Uterus (tissue), 2 donors: ENCODE measurements at regions not wholly inside any gene's neighbourhood (a gene's known extent, or its start where the extent isn't known, plus 50 kb on each side); places are given as distances from the start of the nearest gene placed in this dataset.

Experiments
- POLR2A ChIP-seq, 2 donors: fragments of 450-650 bp; IDR thresholded peaks; one replicate each; pipeline ENCODE4 v1.6.1; 2016; ENCODE audit warnings: antibody characterized with exemption in 2 of 2, mild to moderate bottlenecking in 1 of 2, moderate library complexity in 1 of 2
- TF ChIP-seq, protein P1 (sequence below), 4 experiments: fragments of 200-600 bp in 2 of 4; fragments of 450-650 bp in 2 of 4; sonication (generic) in 2 of 4; IDR thresholded peaks; one replicate each; pipeline ENCODE4 v1.5.1; 2016 to 2019; ENCODE audit warnings: antibody characterized with exemption in 4 of 4, mild to moderate bottlenecking in 2 of 4, moderate library complexity in 1 of 4

DNA sequence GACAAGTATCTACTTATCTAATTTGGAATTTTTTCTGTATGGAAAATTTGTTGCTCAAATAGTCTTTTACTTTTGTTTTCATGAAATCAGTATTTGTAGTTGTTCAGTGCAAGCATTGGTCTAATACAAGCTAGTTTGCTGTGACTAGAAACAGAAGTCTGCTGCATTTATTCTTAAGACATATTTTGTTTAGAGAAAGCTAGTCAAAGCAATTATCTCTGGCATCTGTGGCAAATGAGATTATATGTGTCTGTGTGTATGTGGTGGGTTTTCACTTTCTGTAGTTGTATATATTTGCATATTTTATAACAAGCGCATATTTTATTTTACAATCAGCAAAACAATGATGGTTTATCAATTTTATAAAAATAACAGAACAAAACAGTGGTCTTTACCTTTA lies 96.0 kb upstream of the SIAH1 start:
- TF ChIP-seq, protein P1, sequence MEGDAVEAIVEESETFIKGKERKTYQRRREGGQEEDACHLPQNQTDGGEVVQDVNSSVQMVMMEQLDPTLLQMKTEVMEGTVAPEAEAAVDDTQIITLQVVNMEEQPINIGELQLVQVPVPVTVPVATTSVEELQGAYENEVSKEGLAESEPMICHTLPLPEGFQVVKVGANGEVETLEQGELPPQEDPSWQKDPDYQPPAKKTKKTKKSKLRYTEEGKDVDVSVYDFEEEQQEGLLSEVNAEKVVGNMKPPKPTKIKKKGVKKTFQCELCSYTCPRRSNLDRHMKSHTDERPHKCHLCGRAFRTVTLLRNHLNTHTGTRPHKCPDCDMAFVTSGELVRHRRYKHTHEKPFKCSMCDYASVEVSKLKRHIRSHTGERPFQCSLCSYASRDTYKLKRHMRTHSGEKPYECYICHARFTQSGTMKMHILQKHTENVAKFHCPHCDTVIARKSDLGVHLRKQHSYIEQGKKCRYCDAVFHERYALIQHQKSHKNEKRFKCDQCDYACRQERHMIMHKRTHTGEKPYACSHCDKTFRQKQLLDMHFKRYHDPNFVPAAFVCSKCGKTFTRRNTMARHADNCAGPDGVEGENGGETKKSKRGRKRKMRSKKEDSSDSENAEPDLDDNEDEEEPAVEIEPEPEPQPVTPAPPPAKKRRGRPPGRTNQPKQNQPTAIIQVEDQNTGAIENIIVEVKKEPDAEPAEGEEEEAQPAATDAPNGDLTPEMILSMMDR (IDR thresholded peaks at IDR 0.05), result no peak
- TF ChIP-seq POLR2A (IDR thresholded peaks at IDR 0.05), result no peak
